Neural cell (in vitro differentiated cells): ENCODE measurements at regions not wholly inside any gene's neighbourhood (a gene's known extent, or its start where the extent isn't known, plus 50 kb on each side); places are given as distances from the start of the nearest gene placed in this dataset.
"Not testable (repeated sequence)": the region's sequence is repeated elsewhere in the genome, so short reads cannot be mapped to it uniquely, and the experiment has no call there.

ENCODE experiments used
- H2AFZ ChIP-seq: fragments of 200-600, 300-800 bp; sonication (generic), shearing (Covaris generic); 2 replicates; pipeline ENCODE4 v1.6.0; 2014; ENCODE audit warnings: low read depth, mild to moderate bottlenecking, antibody characterized with exemption, low read length, moderate library complexity
- H3F3A ChIP-seq: fragments of 200-600 bp; shearing (Covaris generic); 2 replicates; pipeline ENCODE4 v1.6.1; 2016; ENCODE audit warnings: mild to moderate bottlenecking, moderate library complexity, mixed read lengths, antibody characterized with exemption, low read length; ENCODE audit not compliant: insufficient read depth, poor library complexity, severe bottlenecking
- H3K27ac ChIP-seq: fragments of 200-600, 300-800 bp; sonication (generic), shearing (Covaris generic); 2 replicates; pipeline ENCODE4 v1.5.1; 2014; ENCODE audit warnings: mild to moderate bottlenecking, low read length, moderate library complexity
- H3K27me3 ChIP-seq: fragments of 300-800, 200-600 bp; sonication (generic), shearing (Covaris generic); 2 replicates; pipeline ENCODE4 v1.6.0; 2014; ENCODE audit warnings: mild to moderate bottlenecking, low read depth, low read length, moderate library complexity; ENCODE audit not compliant: insufficient read depth
- H3K36me3 ChIP-seq: fragments of 300-800, 200-600 bp; sonication (generic), shearing (Covaris generic); 2 replicates; pipeline ENCODE4 v1.5.1; 2014; ENCODE audit warnings: mild to moderate bottlenecking, antibody characterized with exemption, low read length, moderate library complexity; ENCODE audit not compliant: insufficient read depth
- H3K4me2 ChIP-seq: fragments of 300-800, 200-600 bp; sonication (generic), shearing (Covaris generic); 2 replicates; pipeline ENCODE4 v1.6.0; 2014; ENCODE audit warnings: mild to moderate bottlenecking, low read length
- H3K4me3 ChIP-seq: fragments of 300-800, 200-600 bp; sonication (generic), shearing (Covaris generic); 2 replicates; pipeline ENCODE4 v1.5.1; 2014; ENCODE audit warnings: mild to moderate bottlenecking, low read length, moderate library complexity
- H3K79me2 ChIP-seq: fragments of 200-600 bp; shearing (Covaris generic); replicated peaks from 2 replicates; pipeline ENCODE4 v1.6.0; 2014; ENCODE audit warnings: mild to moderate bottlenecking, low read length, moderate library complexity; ENCODE audit not compliant: insufficient read depth
- H3K9ac ChIP-seq: fragments of 300-800, 200-600 bp; sonication (generic), shearing (Covaris generic); 2 replicates; pipeline ENCODE4 v1.6.1; 2016; ENCODE audit warnings: mild to moderate bottlenecking, low read length, mixed read lengths
- H3K9me2 ChIP-seq: fragments of 200-600 bp; shearing (Covaris generic); 2 replicates; pipeline ENCODE4 v1.6.1; 2016; ENCODE audit warnings: mild to moderate bottlenecking, low read length, mixed read lengths; ENCODE audit not compliant: insufficient read depth
- H3K9me3 ChIP-seq: fragments of 200-600, 300-800 bp; sonication (generic), shearing (Covaris generic); 2 replicates; pipeline ENCODE4 v1.6.1; 2016; ENCODE audit warnings: mild to moderate bottlenecking, mixed run types, low read length, moderate library complexity, mixed read lengths
- H4K20me1 ChIP-seq: fragments of 200-600 bp; shearing (Covaris generic); 2 replicates; pipeline ENCODE4 v1.6.1; 2016; ENCODE audit warnings: mild to moderate bottlenecking, mixed run types; ENCODE audit not compliant: insufficient read depth
- CTCF ChIP-seq: fragments of 450-650 bp; IDR thresholded peaks from 2 replicates; pipeline ENCODE4 v1.5.1; 2014; ENCODE audit warnings: antibody characterized with exemption, mild to moderate bottlenecking, moderate library complexity; ENCODE audit not compliant: poor library complexity, severe bottlenecking
- EP300 ChIP-seq: fragments of 450-650 bp; conservative IDR thresholded peaks from 2 replicates; pipeline ENCODE4 v1.6.1; 2014; ENCODE audit warnings: antibody characterized with exemption, mild to moderate bottlenecking, moderate library complexity; ENCODE audit not compliant: poor library complexity, severe bottlenecking
- EZH2 ChIP-seq: fragments of 200-600, 300-800 bp; shearing (Covaris generic), sonication (generic); IDR thresholded peaks from 2 replicates; pipeline ENCODE4 v1.6.1; 2014; ENCODE audit warnings: antibody characterized with exemption, low read length, borderline replicate concordance, mild to moderate bottlenecking; ENCODE audit not compliant: insufficient read depth, poor library complexity, severe bottlenecking
- MXI1 ChIP-seq: fragments of 450-650 bp; conservative IDR thresholded peaks from 2 replicates; pipeline ENCODE4 v1.6.1; 2014; ENCODE audit warnings: antibody characterized with exemption, mild to moderate bottlenecking; ENCODE audit not compliant: poor library complexity, severe bottlenecking
- POLR2AphosphoS5 ChIP-seq: IDR thresholded peaks from 2 replicates; pipeline ENCODE4 v1.6.1; 2012
- RAD21 ChIP-seq: fragments of 450-650 bp; conservative IDR thresholded peaks from 2 replicates; pipeline ENCODE4 v1.6.1; 2014; ENCODE audit warnings: antibody characterized with exemption, mild to moderate bottlenecking, moderate library complexity
- REST ChIP-seq: IDR thresholded peaks from 2 replicates; pipeline ENCODE4 v1.6.1; 2012; ENCODE audit warnings: borderline replicate concordance
- SMC3 ChIP-seq: fragments of 450-650 bp; conservative IDR thresholded peaks from 2 replicates; pipeline ENCODE4 v1.6.1; 2014; ENCODE audit warnings: antibody characterized with exemption, mild to moderate bottlenecking, moderate library complexity; ENCODE audit not compliant: poor library complexity
- TAF1 ChIP-seq: IDR thresholded peaks from 2 replicates; pipeline ENCODE4 v1.6.1; 2012; ENCODE audit warnings: low read depth

- TF ChIP-seq EP300 (no peak), RAD21 (no peak)
Measured at GRCh38 chr3:75321060-75321459, 343.1 kb upstream of the FRG2C start (continued).

- not testable (repeated sequence) for H3K9me3 ChIP-seq, H3K9me2 ChIP-seq, H3F3A ChIP-seq, H3K9ac ChIP-seq, H3K4me2 ChIP-seq, H3K4me3 ChIP-seq, H3K27me3 ChIP-seq, H4K20me1 ChIP-seq, H3K36me3 ChIP-seq, H3K79me2 ChIP-seq, H2AFZ ChIP-seq, H3K27ac ChIP-seq
Measured at GRCh38 chr3:75323936-75324335, 340.2 kb upstream of the FRG2C start.

GRCh38 chr3:75325716-75326115 is 338.4 kb upstream of the FRG2C start:
- no peak for TF ChIP-seq RAD21
- no peak for TF ChIP-seq SMC3
- TF ChIP-seq EP300: no peak
- TF ChIP-seq EZH2: no peak
- TF ChIP-seq CTCF: no peak
- TF ChIP-seq TAF1: no peak
- no peak for TF ChIP-seq POLR2AphosphoS5
- TF ChIP-seq REST: no peak
- TF ChIP-seq MXI1: no peak
- H3F3A ChIP-seq: no peaks in the 10 kb centered on the region

GRCh38 chr3:75327453-75327852 is 336.7 kb upstream of the FRG2C start:
- no peaks in the 10 kb centered on the region for H4K20me1 ChIP-seq
- no peak for TF ChIP-seq RAD21
- TF ChIP-seq CTCF: no peak
- TF ChIP-seq TAF1: no peak
- no peak for TF ChIP-seq MXI1
- no peak for TF ChIP-seq POLR2AphosphoS5
- TF ChIP-seq REST: no peak
- no peak for TF ChIP-seq EZH2
- no peak for TF ChIP-seq SMC3
- TF ChIP-seq EP300: no peak
- H3K27me3 ChIP-seq: no peaks in the 10 kb centered on the region
- H3K9me3 ChIP-seq: no peaks in the 10 kb centered on the region
- H3F3A ChIP-seq: no peaks in the 10 kb centered on the region
- no peak overlapping the region for H3K9ac ChIP-seq
- H3K27ac ChIP-seq: no peak overlapping the region
- H3K9me2 ChIP-seq: no peaks in the 10 kb centered on the region
- H3K79me2 ChIP-seq: no peaks in the 10 kb centered on the region
- H2AFZ ChIP-seq: no peak overlapping the region
- H3K36me3 ChIP-seq: no peaks in the 10 kb centered on the region
- H3K4me2 ChIP-seq: no peak overlapping the region
- H3K4me3 ChIP-seq: no peak overlapping the region

More at GRCh38 chr3:75325716-75326115, 338.4 kb upstream of the FRG2C start:
- no peak overlapping the region for H3K27ac ChIP-seq
- no peaks in the 10 kb centered on the region for H3K36me3 ChIP-seq
- H2AFZ ChIP-seq: no peak overlapping the region
- H3K4me2 ChIP-seq: no peak overlapping the region
- H3K9me3 ChIP-seq: no peaks in the 10 kb centered on the region
- H3K79me2 ChIP-seq: no peaks in the 10 kb centered on the region
- H3K27me3 ChIP-seq: no peaks in the 10 kb centered on the region
- no peak overlapping the region for H3K9ac ChIP-seq
- H3K4me3 ChIP-seq: no peak overlapping the region
- H4K20me1 ChIP-seq: no peaks in the 10 kb centered on the region
- no peaks in the 10 kb centered on the region for H3K9me2 ChIP-seq
